HCT116 (cell line): ENCODE measurements at regions not wholly inside any gene's neighbourhood (a gene's known extent, or its start where the extent isn't known, plus 50 kb on each side); places are given as distances from the start of the nearest gene placed in this dataset.

ENCODE experiments used
- ATAC-seq: fragments of 200-7000 bp; cut with Tn5 transposase; 2 replicates; pipeline ENCODE4 v1.9.1; 2020; ENCODE audit warnings: mild to moderate bottlenecking, moderate library complexity
- BruUV-seq: library from RNA; stranded (reverse); fragments of 400-500 nt; replicated peaks from 2 replicates; lab custom pipeline; 2021; lab: Mats Ljungman, UMichigan
- CTCF ChIA-PET: fragments of 300-600 bp; sonication (Branson Sonifier 250); formaldehyde crosslinking; loops from one replicate; lab custom pipeline; 2021; ENCODE audit warnings: antibody characterized with exemption; lab: Charles Lee
- POLR2A ChIA-PET: fragments of 300-600, 350-600 bp; sonication (Branson Sonifier 250); formaldehyde crosslinking; loops from one replicate; lab custom pipeline; 2021; ENCODE audit warnings: antibody characterized with exemption; lab: Charles Lee
- RAD21 ChIA-PET, 2 experiments: fragments of 300-600 bp; sonication (Branson Sonifier 250); formaldehyde crosslinking; loops; one replicate each; lab custom pipeline; 2023; ENCODE audit warnings: low total read pairs in 2 of 2; ENCODE audit not compliant: uncharacterized antibody in 2 of 2, unreplicated experiment in 2 of 2, low non-redundant PET in 1 of 2; lab: Charles Lee
- DNase-seq: peaks from one replicate; pipeline ENCODE4 v3.0.0-alpha.2; 2010; ENCODE audit warnings: low read depth, low spot score
- H2AFZ ChIP-seq: fragments of 200-600 bp; shearing (Covaris generic), sonication (generic); 2 replicates; pipeline ENCODE4 v1.6.1; 2017; ENCODE audit warnings: low read depth, mixed run types, mixed read lengths, antibody characterized with exemption, low read length; ENCODE audit not compliant: poor library complexity, severe bottlenecking
- H3K27ac ChIP-seq: 2 replicates; pipeline ENCODE4 v1.5.1; 2012; ENCODE audit warnings: low read depth, low read length
- H3K27me3 ChIP-seq: fragments of 200-600 bp; sonication (generic); 2 replicates; pipeline ENCODE4 v1.6.1; 2016; ENCODE audit warnings: mixed run types, low read length, mixed read lengths; ENCODE audit not compliant: insufficient read depth
- H3K36me3 ChIP-seq, 2 experiments: fragments of 200-500 bp in 1 of 2; fragments of 200-600 bp in 1 of 2; sonication (Bioruptor generic) in 1 of 2; sonication (generic) in 1 of 2; 2 replicates each; pipeline versions ENCODE4 v1.5.1 to v1.6.1; 2014 to 2016; ENCODE audit warnings: low read length in 2 of 2, inconsistent platforms in 1 of 2, mixed read lengths in 1 of 2, mixed run types in 1 of 2; ENCODE audit not compliant: insufficient read depth in 2 of 2, control insufficient read depth in 1 of 2
- H3K4me1 ChIP-seq, 2 experiments: fragments of 200-600 bp in 1 of 2; sonication (generic) in 1 of 2; 2 replicates each; pipeline versions ENCODE4 v1.5.1 to v1.6.1; 2012 to 2017; ENCODE audit warnings: low read length in 2 of 2, inconsistent platforms in 1 of 2, mild to moderate bottlenecking in 1 of 2, mixed read lengths in 1 of 2, mixed run types in 1 of 2, moderate library complexity in 1 of 2; ENCODE audit not compliant: insufficient read depth in 2 of 2, control insufficient read depth in 1 of 2
- H3K4me2 ChIP-seq: fragments of 200-600 bp; sonication (generic); 2 replicates; pipeline ENCODE4 v1.6.1; 2017; ENCODE audit warnings: mixed run types, low read length, mixed read lengths
- H3K4me3 ChIP-seq, 2 experiments: fragments of 200-600 bp in 1 of 2; sonication (generic) in 1 of 2; replicated peaks in 1 of 2; 2 replicates each; pipeline ENCODE4 v1.5.1; 2011 to 2016; ENCODE audit warnings: low read length in 2 of 2, control low read depth in 1 of 2, low read depth in 1 of 2, mild to moderate bottlenecking in 1 of 2, mixed read lengths in 1 of 2, mixed run types in 1 of 2
- H3K79me2 ChIP-seq: fragments of 200-600 bp; sonication (generic); 2 replicates; pipeline ENCODE4 v1.6.1; 2017; ENCODE audit warnings: mild to moderate bottlenecking, mixed run types, low read length, moderate library complexity, mixed read lengths; ENCODE audit not compliant: insufficient read depth
- H3K9ac ChIP-seq: fragments of 200-600 bp; sonication (generic); 2 replicates; pipeline ENCODE4 v1.6.1; 2016; ENCODE audit warnings: low read length, mixed read lengths
- H3K9me2 ChIP-seq: fragments of 200-600 bp; sonication (generic), shearing (Covaris generic); 2 replicates; pipeline ENCODE4 v1.6.1; 2017; ENCODE audit warnings: mixed run types, mild to moderate bottlenecking, moderate library complexity; ENCODE audit not compliant: insufficient read depth
- H3K9me3 ChIP-seq, 2 experiments: fragments of 200-500 bp in 1 of 2; fragments of 200-600 bp in 1 of 2; sonication (Bioruptor generic) in 1 of 2; sonication (generic) in 1 of 2; 2 replicates each; pipeline ENCODE4 v1.6.1; 2014 to 2017; ENCODE audit warnings: low read length in 2 of 2, mixed read lengths in 2 of 2, inconsistent platforms in 1 of 2, low read depth in 1 of 2, mild to moderate bottlenecking in 1 of 2, mixed run types in 1 of 2, moderate library complexity in 1 of 2; ENCODE audit not compliant: control insufficient read depth in 1 of 2, insufficient read depth in 1 of 2
- H4K20me1 ChIP-seq: fragments of 200-600 bp; sonication (generic), shearing (Covaris generic); 2 replicates; pipeline ENCODE4 v1.6.1; 2017; ENCODE audit warnings: mixed run types, mild to moderate bottlenecking, moderate library complexity; ENCODE audit not compliant: insufficient read depth
- ATF3 ChIP-seq: IDR thresholded peaks from 2 replicates; pipeline ENCODE4 v1.6.1; 2012
- CBX3 ChIP-seq: IDR thresholded peaks from 2 replicates; pipeline ENCODE4 v1.6.1; 2012; ENCODE audit warnings: low read depth
- CTCF ChIP-seq, 3 experiments: fragments of 200-600 bp in 1 of 3; sonication (generic) in 1 of 3; IDR thresholded peaks in 2 of 3; conservative IDR thresholded peaks in 1 of 3; 2 replicates each; pipeline ENCODE4 v1.5.1; 2012 to 2017; ENCODE audit warnings: low read depth in 2 of 3, low read length in 2 of 3, antibody characterized with exemption in 1 of 3, borderline replicate concordance in 1 of 3, control low read depth in 1 of 3, mild to moderate bottlenecking in 1 of 3, mixed read lengths in 1 of 3, mixed run types in 1 of 3, moderate library complexity in 1 of 3; ENCODE audit not compliant: insufficient read depth in 1 of 3
- ELF1 ChIP-seq: IDR thresholded peaks from 2 replicates; pipeline ENCODE4 v1.6.1; 2012; ENCODE audit warnings: low read depth, borderline replicate concordance
- EZH2 ChIP-seq: fragments of 200-600 bp; sonication (generic); IDR thresholded peaks from 2 replicates; pipeline ENCODE4 v1.6.1; 2017; ENCODE audit warnings: antibody characterized with exemption, mixed run types
- EZH2phosphoT487 ChIP-seq: fragments of 200-600 bp; IDR thresholded peaks from 2 replicates; pipeline ENCODE4 v1.6.1; 2018; ENCODE audit warnings: antibody characterized with exemption, borderline replicate concordance
- FOSL1 ChIP-seq: IDR thresholded peaks from 2 replicates; pipeline ENCODE4 v1.6.1; 2012; ENCODE audit warnings: low read depth
- POLR2AphosphoS5 ChIP-seq: IDR thresholded peaks from 2 replicates; pipeline ENCODE4 v1.6.1; 2011; ENCODE audit warnings: mild to moderate bottlenecking, low read depth, low read length, moderate library complexity
- RAD21 ChIP-seq: IDR thresholded peaks from 2 replicates; pipeline ENCODE4 v1.6.1; 2012; ENCODE audit warnings: low read depth, mild to moderate bottlenecking
- REST ChIP-seq: IDR thresholded peaks from 2 replicates; pipeline ENCODE4 v1.6.1; 2012; ENCODE audit warnings: low read depth
- SIN3A ChIP-seq: IDR thresholded peaks from 2 replicates; pipeline ENCODE4 v1.6.1; 2012; ENCODE audit warnings: low read depth
- SP1 ChIP-seq: IDR thresholded peaks from 2 replicates; pipeline ENCODE4 v1.6.1; 2012; ENCODE audit warnings: low read depth
- SRF ChIP-seq: IDR thresholded peaks from 2 replicates; pipeline ENCODE4 v1.6.1; 2012; ENCODE audit warnings: low read depth
- TCF7L2 ChIP-seq: IDR thresholded peaks from 2 replicates; pipeline ENCODE4 v1.7.0; 2011; ENCODE audit warnings: borderline replicate concordance, inconsistent platforms; ENCODE audit not compliant: insufficient read depth, insufficient read length; ENCODE audit errors: extremely low read depth
- YY1 ChIP-seq: IDR thresholded peaks from 2 replicates; pipeline ENCODE4 v1.6.1; 2011; ENCODE audit warnings: low read length, low read depth, moderate library complexity, mild to moderate bottlenecking; ENCODE audit not compliant: insufficient replicate concordance; ENCODE audit errors: extremely low read depth
- ZFX ChIP-seq: fragments of 450-650 bp; IDR thresholded peaks from 2 replicates; pipeline ENCODE4 v1.6.1; 2017
- ZNF274 ChIP-seq: fragments of 200-500 bp; sonication (Bioruptor generic); IDR thresholded peaks from 2 replicates; pipeline ENCODE4 v1.6.1; 2014; ENCODE audit warnings: mild to moderate bottlenecking, low read depth, low read length, inconsistent platforms
- intact Hi-C: fragments of 100-400 bp; cut with micrococcal nuclease; formaldehyde crosslinking; loops from 2 replicates; pipeline ENCODE4 v1.10.0; 2022

GRCh38 chr11:81030186-81030585 is 1589.4 kb upstream of the TENM4 start:
- H3K9me3 ChIP-seq, result peaks cover 4 to 13% of the 10 kb centered on the region in 2 experiments; a peak in 2 of 4 replicates
- RAD21 ChIA-PET, result no interaction called here
- no peak overlapping the region for H2AFZ ChIP-seq
- no peak overlapping the region for H3K4me2 ChIP-seq
- CTCF ChIA-PET, result no interaction called here
- POLR2A ChIA-PET, result no interaction called here
- H3K9ac ChIP-seq, result no peak overlapping the region
- no peaks in the 10 kb centered on the region for H3K4me1 ChIP-seq
- H3K79me2 ChIP-seq, result no peaks in the 10 kb centered on the region
- no peaks in the 10 kb centered on the region for H3K36me3 ChIP-seq
- TF ChIP-seq ATF3 (no peak), RAD21 (no peak), YY1 (no peak), FOSL1 (no peak), TCF7L2 (no peak), ELF1 (no peak), CBX3 (no peak), EZH2phosphoT487 (no peak), EZH2 (no peak), SIN3A (no peak), POLR2AphosphoS5 (no peak), ZFX (no peak), REST (no peak), ZNF274 (no peak), CTCF (IDR thresholded peaks at IDR 0.05 in 2 of 3, conservative IDR thresholded peaks at IDR 0.05 in 1 of 3; ENCODE audit: borderline replicate concordance in 1 of 3, insufficient read depth in 1 of 3, low read depth in 2 of 3, low read length in 2 of 3) (no peak), SP1 (no peak), SRF (no peak)
- H3K9me2 ChIP-seq, result no peaks in the 10 kb centered on the region
- DNase-seq (no peak), ATAC-seq (no peak)
- BruUV-seq, result no TSS peak
- no peak overlapping the region for H3K27ac ChIP-seq
- intact Hi-C loops, result no loop called here
- no peak overlapping the region for H3K4me3 ChIP-seq
- H4K20me1 ChIP-seq, result no peaks in the 10 kb centered on the region
- no peaks in the 10 kb centered on the region for H3K27me3 ChIP-seq
